SK-N-SH treated with all-trans-retinoic acid at 6 μM for 48 hours (cell line): ENCODE measurements at regions not wholly inside any gene's neighbourhood (a gene's known extent, or its start where the extent isn't known, plus 50 kb on each side); places are given as distances from the start of the nearest gene placed in this dataset.

Experiments used
- ATAC-seq: fragments of 200-7000 bp; cut with Tn5 transposase; 3 replicates; pipeline ENCODE4 v1.9.1; 2020; ENCODE audit warnings: mild to moderate bottlenecking, moderate library complexity
- ARNTL ChIP-seq: fragments of 450-650 bp; formaldehyde crosslinking; IDR thresholded peaks from 2 replicates; pipeline ENCODE4 v1.5.0; 2020; ENCODE audit warnings: low read depth, mild to moderate bottlenecking, moderate library complexity, borderline replicate concordance
- BACH2 ChIP-seq: fragments of 250-450 bp; sonication (Bioruptor Pico); IDR thresholded peaks from 2 replicates; pipeline ENCODE4 v1.9.0; 2021; ENCODE audit warnings: mild to moderate bottlenecking, borderline replicate concordance
- CREB5 ChIP-seq: fragments of 250-450 bp; sonication (Bioruptor Pico); IDR thresholded peaks from 2 replicates; pipeline ENCODE4 v1.5.1; 2020; ENCODE audit warnings: low read depth, mild to moderate bottlenecking, moderate library complexity
- CSDC2 ChIP-seq: fragments of 250-450 bp; sonication (Bioruptor Pico); IDR thresholded peaks from 2 replicates; pipeline ENCODE4 v1.5.0; 2020; ENCODE audit warnings: mild to moderate bottlenecking, moderate library complexity
- CSRNP3 ChIP-seq: fragments of 250-450 bp; sonication (Bioruptor Pico); IDR thresholded peaks from 2 replicates; pipeline ENCODE4 v1.5.1; 2021; ENCODE audit warnings: mild to moderate bottlenecking, moderate library complexity
- GLIS3 ChIP-seq: fragments of 250-450 bp; sonication (Bioruptor Pico); IDR thresholded peaks from 2 replicates; pipeline ENCODE4 v1.5.0; 2020; ENCODE audit warnings: mild to moderate bottlenecking, moderate library complexity
- PATZ1 ChIP-seq: fragments of 250-450 bp; sonication (Bioruptor Pico); IDR thresholded peaks from 2 replicates; pipeline ENCODE4 v1.8.0; 2020; ENCODE audit warnings: mild to moderate bottlenecking, moderate library complexity, borderline replicate concordance
- PPARA ChIP-seq: fragments of 250-450 bp; sonication (Bioruptor Pico); IDR thresholded peaks from 2 replicates; pipeline ENCODE4 v1.5.0; 2020; ENCODE audit warnings: mild to moderate bottlenecking, borderline replicate concordance
- RARB ChIP-seq: fragments of 250-450 bp; sonication (Bioruptor Pico); IDR thresholded peaks from 2 replicates; pipeline ENCODE4 v1.8.0; 2021; ENCODE audit warnings: mild to moderate bottlenecking, moderate library complexity
- SNAI2 ChIP-seq: fragments of 250-450 bp; sonication (Bioruptor Pico); IDR thresholded peaks from 2 replicates; pipeline ENCODE4 v1.5.0; 2020; ENCODE audit warnings: mild to moderate bottlenecking, moderate library complexity
- TCF4 ChIP-seq: fragments of 250-450 bp; sonication (Bioruptor Pico); IDR thresholded peaks from 2 replicates; pipeline ENCODE4 v1.8.0; 2021; ENCODE audit warnings: mild to moderate bottlenecking, moderate library complexity, borderline replicate concordance
- TSHZ2 ChIP-seq: fragments of 250-450 bp; sonication (Bioruptor Pico); IDR thresholded peaks from 2 replicates; pipeline ENCODE4 v1.5.0; 2020; ENCODE audit warnings: mild to moderate bottlenecking, moderate library complexity
- ZC3H10 ChIP-seq: fragments of 250-450 bp; sonication (Bioruptor Pico); IDR thresholded peaks from 2 replicates; pipeline ENCODE4 v1.5.1; 2021; ENCODE audit warnings: mild to moderate bottlenecking, moderate library complexity
- ZFP3 ChIP-seq: fragments of 250-450 bp; sonication (Bioruptor Pico); IDR thresholded peaks from 2 replicates; pipeline ENCODE4 v1.5.0; 2020; ENCODE audit warnings: mild to moderate bottlenecking, moderate library complexity
- ZFP30 ChIP-seq: fragments of 450-650 bp; formaldehyde crosslinking; IDR thresholded peaks from 2 replicates; pipeline ENCODE4 v1.5.0; 2022; ENCODE audit warnings: mild to moderate bottlenecking, moderate library complexity
- ZNF565 ChIP-seq: fragments of 450-650 bp; formaldehyde crosslinking; conservative IDR thresholded peaks from 2 replicates; pipeline ENCODE4 v1.5.0; 2020; ENCODE audit warnings: low read depth, mild to moderate bottlenecking, moderate library complexity
- ZNF70 ChIP-seq: fragments of 450-650 bp; formaldehyde crosslinking; IDR thresholded peaks from 2 replicates; pipeline ENCODE4 v1.5.0; 2020; ENCODE audit warnings: mild to moderate bottlenecking, moderate library complexity

GRCh38 chr4:187178587-187178986, 454.9 kb upstream of the FAT1 start:
- no peak for ATAC-seq
- TF ChIP-seq ZNF70 (CRISPR knock-in tag) (no peak), PATZ1 (CRISPR knock-in tag) (no peak), ZNF565 (CRISPR knock-in tag) (no peak), PPARA (CRISPR knock-in tag) (no peak), GLIS3 (CRISPR knock-in tag) (no peak), TSHZ2 (CRISPR knock-in tag) (no peak), ZFP3 (no peak), RARB (no peak), CREB5 (CRISPR knock-in tag) (no peak)

- TF ChIP-seq ZFP30 (no peak), PPARA (CRISPR knock-in tag) (no peak), GLIS3 (CRISPR knock-in tag) (no peak), SNAI2 (CRISPR knock-in tag) (no peak), TCF4 (no peak), CSRNP3 (no peak), ZC3H10 (CRISPR knock-in tag) (no peak), BACH2 (CRISPR knock-in tag) (no peak), CSDC2 (CRISPR knock-in tag) (no peak), ZNF565 (CRISPR knock-in tag) (no peak), ARNTL (CRISPR knock-in tag) (no peak), RARB (no peak), PATZ1 (CRISPR knock-in tag) (no peak), TSHZ2 (CRISPR knock-in tag) (no peak)
- ATAC-seq = no peak
Measured at GRCh38 chr4:187179086-187180058, 455.7 kb upstream of the FAT1 start.
